ENCODE measurements at regions not wholly inside any gene's neighbourhood (a gene's known extent, or its start where the extent isn't known, plus 50 kb on each side); places are given as distances from the start of the nearest gene placed in this dataset.
"Not testable (repeated sequence)": the region's sequence is repeated elsewhere in the genome, so short reads cannot be mapped to it uniquely, and the experiment has no call there.

DNA sequence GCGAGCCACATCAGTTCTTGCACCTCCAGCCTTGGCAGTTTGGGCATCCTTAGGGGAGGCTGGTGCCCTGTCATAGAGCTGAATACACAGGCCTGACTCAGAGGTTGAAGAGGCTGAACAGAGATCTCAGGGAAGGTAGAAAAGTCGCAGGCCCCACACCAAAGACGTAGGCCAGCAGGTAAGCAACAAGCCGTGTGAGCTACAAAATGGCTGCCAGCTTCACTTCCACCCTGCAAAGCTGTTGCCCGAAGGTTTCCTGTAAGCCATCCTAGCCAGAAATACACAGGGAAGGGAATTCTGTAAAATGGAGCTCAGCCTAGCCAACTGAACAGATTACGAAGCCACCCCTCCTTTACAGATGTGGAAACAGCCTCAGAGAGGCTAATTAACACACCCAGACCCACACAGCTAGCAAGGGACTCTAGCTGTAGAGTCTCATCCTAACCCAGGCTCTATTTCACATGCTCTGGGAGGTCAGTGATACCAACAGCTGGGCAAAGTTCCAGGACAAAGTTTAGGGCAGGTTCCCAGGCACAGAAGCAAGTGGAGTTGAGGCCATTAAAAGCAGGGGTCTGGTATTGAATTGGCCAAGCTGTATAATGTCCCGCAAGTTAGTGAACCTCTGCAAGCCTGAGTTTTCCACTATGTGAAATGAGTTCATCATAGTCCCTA, 66.3 kb upstream of the RASGRF1 start:
- no peak for DNase-seq

DNA sequence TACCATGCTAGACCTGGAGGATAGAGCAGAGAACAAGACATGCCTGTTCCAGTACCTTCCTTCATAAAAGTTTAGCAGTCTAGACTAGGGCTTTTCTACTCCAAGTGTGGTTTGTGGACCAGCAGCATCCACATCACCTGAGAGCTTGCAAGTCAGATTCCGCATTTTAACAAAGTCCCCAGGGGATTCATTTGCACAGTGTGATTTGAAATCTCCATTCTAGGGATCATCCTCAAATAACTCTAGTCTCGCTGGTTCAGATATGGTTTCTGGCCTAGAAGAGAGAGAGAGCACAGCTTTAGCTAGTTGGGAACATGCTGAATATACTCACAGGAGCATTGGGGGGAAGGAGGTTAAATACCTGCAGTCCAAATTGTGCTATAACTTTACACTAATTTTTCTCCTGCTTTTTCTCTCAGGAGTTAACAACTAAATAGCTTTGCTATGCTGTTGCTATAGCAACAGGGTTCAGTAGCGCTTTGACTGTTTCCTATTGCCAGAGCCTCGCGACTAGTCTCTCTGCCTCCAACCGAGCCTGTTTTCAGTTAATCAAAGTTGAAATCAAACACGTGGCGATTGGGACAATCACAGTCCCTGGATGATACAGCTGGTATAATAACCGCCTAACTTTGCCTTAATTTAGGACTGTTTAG, 64.0 kb upstream of the RASGRF1 start:
- DNase-seq: no peak

DNA sequence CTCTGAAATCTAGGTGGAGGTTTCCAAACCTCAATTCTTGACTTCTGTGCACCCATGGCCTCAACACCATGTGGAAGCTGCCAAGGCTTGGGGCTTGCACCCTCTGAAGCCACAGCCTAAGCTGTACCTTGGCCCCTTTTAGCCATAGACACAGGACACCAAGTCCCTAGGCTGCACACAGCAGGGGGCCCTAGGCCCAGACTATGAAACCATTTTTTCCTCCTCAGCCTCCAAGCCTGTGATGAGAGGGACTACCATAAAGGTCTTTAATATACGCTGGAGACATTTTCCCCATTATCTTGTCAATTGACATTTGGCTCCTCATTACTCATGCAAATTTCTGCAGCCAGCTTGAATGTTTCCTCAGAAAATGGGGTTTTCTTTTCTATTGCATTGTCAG, 53.7 kb upstream of the RASGRF1 start:
- not testable (repeated sequence) for DNase-seq

DNA sequence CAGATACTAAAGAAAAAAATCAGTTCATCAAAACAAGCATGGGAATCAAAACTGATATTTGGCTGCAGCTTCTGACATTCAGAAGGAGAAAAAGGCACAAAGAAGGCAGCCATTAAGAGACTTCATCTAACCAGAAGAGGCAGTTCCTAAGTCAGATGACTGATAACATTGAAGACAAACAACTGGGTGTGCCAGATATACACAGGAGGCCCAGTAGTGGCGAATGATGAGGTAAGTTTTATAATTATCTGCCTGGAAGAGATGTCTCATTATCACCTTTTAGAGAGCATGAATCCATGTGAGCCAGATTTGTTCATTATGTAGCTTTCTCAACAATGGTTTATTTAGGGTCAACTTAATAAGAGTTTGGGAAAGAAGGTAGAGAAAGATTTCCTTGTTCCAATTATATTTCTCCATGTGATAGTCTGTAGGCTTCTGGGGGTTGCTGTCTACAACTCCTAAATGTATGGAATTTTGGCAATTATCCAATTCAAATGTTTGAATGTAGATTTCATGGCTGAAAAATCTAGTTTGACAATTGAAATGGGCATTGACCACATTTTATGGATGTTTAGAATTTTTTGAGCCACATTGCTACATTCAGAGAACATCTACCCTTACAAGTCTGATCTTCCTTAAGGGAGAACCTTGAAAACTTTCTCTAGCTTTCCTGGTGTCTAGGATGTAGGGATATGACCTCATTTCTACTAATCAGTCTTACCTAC, 50.4 kb upstream of the RASGRF1 start:
- DNase-seq: peak; percentile 28

Data from fibroblast of skin of abdomen (primary cell).